NCI-H146 treated with DMSO at 0.1 percent for 48 hours (cell line): ENCODE measurements at regions not wholly inside any gene's neighbourhood (a gene's known extent, or its start where the extent isn't known, plus 50 kb on each side); places are given as distances from the start of the nearest gene placed in this dataset.

ENCODE experiments used
- DNase-seq: peaks from one replicate; lab custom pipeline; 2025; ENCODE audit not compliant: unreplicated experiment; lab: John Stamatoyannopoulos, UW

DNA sequence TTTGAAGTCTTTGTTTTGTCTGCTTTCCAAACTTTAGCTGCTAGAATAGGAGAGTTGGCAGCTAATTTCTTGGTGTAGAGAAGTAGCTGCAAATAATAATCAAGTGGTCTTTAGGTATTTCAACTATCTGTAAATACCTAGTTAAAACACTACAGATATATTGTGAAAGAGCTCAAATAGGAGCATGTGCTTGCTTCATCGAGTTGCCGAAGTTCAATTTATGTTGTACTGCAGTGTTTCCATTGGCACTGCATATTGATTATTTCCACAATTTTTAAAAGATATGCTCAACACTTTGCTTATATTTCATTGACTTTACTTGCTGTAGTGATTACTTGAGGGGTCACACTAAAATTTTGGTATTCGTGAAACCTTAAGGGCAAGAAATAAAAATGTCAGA is 131.6 kb upstream of the BMP4 start:
- DNase-seq, result no peak

DNA sequence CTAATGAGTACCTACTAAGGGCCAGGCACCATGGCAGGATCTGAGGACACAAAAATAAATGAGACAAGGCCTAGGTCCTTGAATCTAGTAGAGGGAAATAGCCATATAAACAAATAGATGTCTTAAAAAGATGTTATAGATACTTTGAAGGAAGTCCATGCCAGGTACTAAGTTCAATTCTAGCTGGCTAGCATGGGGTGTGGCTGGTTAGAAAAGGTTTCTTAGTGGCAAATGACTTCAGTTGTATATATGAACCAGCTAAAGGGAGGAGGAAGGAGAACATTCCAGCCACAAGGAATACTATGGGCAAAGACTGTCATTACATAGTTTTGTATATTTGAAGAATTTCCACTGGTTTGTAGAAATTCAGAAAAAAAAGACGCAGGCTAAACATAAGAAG is 133.6 kb upstream of the BMP4 start:
- DNase-seq, result no peak

DNA sequence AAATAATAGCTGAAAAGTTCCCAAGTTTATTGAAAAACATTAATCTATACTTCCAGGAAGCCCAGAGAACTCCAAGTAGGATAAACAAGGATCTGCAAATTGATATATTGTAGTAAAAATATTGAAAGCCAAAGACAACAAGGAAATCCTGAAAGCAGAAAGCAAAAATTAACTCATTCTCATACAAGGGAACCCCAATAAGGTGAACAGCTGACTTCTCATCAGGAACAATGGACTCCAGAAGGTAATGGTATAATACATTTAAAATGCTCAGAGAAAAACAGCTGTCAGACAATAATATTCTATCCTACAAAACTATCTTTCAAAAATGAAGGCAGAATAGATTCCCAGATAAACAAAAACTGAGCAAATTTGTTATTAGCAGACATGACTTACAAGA is 138.1 kb upstream of the BMP4 start:
- no peak for DNase-seq

DNA sequence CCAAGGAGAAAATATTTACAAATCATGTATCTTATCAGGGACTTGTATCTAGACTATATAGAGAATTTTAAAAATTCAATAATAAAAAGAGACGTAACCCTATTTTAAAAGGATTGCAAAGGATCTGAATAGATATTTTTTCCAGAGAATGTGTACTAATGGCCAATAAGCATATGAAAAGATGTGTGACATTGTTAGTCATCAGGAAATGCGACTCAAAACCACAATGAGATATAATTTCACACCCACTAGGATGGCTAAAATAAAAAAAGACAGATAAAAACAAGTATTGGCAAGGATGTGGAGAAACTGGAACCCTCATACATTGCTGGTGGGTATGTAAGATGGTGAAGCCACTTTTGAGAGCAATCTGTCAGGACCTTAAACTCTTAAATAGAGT is 141.9 kb upstream of the BMP4 start:
- no peak for DNase-seq

DNA sequence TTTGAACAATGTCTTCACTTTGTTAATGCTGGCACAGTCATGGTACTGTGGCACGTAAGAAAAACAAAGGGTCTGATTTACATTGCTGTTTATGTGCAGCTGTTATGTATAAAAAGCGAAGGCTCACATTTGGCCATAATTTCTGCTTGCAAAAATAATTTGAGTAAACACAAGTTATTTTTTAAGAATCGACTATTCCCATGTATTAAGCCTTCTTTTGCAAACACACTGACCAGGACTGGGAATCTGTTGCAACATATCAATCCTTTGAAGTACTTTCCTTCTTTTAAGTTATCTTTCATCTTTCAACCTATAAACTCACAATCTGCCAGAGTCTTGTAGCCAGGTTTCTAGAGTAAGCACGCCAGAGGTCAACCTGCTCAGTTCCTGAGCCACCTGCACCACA is 145.4 kb upstream of the BMP4 start:
- DNase-seq, result no peak

DNA sequence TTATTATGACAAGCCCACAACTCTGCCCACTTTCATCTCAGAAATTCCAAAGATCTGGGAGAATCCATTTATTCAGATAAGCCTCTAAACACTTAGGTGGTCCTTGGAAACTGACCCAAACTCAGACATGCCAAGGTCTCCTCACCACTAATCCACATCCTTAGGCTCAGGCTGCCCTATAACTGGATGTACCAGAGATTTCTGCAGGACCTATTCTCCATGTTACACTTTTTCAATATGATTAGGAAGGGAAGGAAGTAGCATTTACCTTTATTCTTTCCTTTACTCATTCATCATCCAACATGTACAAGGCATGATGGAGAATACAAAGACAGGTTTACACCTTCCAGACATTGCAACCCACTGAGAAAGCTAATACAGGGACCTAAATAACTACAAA is 145.9 kb upstream of the BMP4 start:
- DNase-seq, result no peak

DNA sequence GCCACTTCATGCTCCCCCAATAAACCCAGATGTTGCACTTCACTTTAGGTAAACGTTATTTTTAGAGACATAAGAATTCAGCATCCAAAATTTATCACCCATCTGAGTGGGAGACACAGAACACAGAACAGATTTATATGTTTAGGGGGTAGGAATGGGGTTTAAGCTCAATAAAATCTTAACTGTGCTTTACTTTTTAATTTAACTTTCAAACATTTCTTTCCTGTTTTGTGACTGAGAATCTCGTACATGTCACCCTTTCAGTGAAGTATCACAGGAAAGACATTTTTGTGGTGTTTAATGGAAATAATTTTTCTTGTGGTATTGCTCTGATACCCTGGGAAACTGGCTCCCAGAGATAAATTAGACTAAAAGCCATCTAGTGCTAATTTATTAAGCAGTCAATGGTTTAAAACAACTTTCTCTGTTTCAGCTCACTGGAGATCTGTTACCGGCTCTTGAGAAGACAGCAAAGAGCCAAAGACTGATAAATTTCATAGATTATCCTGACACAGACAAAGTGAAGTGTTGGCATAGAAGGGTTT is 148.0 kb upstream of the BMP4 start:
- no peak for DNase-seq

DNA sequence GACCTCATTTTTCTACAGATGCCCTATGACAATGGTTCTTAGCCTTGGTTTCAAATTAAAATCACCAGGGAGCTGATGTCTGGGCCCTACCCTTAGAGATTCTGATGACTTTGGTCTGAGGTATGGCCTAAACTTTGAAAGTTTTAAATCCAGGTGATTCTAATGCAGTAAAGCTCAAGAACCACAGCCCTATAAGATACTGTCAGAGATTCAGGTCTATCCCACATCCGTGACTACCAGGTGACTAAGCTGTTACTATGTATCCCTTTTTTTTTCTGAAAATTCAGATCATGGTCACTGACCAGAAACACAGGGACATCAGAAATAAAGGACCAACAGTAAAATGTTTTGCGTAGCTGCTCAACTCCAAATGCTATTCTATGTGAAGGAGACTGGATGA is 148.8 kb upstream of the BMP4 start:
- no peak for DNase-seq

DNA sequence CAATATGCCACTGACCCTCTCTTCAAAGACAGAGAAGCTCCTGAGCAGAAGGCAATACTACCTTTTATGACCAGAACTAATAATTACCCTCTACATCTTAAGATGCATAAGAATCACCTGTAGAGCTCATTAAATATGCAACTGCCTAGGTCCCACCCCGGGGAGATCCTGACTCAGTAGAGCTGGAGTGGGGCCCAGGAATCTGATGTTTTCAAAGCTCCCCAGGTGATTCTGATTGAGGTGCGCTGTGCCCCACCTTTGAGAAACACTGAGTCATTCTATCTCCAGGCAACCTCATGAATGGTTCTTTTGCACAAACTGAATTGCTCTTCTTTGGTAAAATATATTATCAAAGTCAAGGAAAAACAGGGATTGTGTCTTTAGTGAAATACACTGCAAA is 149.3 kb upstream of the BMP4 start:
- no peak for DNase-seq

DNA sequence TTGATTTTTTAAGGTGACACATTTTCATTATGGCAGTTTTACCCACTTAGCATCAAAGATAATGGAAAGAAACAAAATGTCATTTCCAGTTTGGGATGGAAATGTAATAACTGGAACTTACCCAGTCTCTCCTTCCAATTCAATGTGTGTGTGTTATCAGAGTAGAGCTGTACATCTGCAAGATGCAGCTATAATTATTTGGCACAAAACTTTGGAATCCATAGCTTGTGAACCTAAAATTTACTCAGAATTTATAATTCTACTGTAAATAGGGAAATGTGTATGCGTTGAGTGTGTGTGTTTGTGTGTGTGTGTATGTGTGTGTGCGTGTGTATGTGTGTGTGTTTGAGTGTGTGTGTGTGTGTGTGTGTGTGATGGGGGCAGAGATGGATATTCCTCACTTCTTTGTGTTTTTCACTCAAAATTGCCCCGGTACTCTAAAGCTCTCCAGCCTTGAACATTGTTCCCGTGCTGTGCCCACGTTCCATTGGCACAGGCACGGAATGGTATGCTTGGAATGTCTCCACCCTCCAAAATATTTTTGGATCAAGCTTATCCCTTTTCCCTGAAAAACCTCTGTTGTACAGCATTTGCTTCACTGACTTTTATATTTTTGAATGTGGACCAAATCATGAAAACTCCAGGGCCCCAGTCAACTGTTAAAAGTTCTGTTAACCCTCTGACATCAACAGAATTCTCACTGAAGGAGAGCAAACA is 150.2 kb upstream of the BMP4 start:
- DNase-seq, result no peak

DNA sequence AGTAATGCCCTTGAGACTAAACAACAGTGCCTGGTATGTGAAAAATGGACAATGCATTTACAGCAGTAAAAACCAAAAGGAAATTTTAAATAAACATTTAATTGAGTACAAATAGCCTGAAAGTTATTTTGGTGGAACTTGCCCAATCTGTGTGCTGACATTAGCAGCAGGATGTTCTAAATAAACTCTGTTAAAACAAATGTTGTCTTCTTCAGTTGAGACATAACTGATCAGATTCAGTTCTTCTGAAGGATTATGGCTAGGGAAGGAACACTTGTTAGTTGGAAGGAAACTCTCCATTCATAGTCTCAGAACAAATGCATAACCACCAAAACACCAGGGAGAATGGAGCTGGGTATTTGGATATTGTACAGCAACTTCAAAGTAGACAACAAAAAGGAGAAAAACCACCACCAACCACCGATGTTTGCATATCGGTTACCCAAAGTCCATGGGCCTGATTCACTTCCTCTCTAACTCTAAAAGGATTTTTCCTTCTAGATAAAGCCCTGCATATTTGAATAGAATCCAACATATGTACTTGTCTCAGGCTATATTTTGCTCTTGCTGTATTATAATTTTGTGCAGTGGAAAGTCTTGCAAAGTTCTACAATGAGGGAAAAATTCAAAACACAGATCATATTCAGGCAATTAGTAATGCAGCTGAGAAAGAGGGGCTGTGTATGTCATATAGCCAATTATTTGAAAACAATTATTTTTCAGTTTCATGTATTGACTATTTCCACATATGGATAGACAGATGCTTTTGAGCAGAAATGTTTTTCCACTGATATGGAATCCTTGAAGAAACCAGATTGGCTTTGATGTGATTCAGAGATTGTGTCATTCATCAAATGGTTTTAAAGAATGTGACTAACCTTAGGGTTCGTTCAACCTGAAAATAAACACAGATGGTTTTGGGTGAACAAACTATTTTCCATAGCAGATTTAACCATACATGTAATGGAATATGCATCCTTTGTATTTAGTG is 152.2 kb upstream of the BMP4 start:
- DNase-seq, result no peak

DNA sequence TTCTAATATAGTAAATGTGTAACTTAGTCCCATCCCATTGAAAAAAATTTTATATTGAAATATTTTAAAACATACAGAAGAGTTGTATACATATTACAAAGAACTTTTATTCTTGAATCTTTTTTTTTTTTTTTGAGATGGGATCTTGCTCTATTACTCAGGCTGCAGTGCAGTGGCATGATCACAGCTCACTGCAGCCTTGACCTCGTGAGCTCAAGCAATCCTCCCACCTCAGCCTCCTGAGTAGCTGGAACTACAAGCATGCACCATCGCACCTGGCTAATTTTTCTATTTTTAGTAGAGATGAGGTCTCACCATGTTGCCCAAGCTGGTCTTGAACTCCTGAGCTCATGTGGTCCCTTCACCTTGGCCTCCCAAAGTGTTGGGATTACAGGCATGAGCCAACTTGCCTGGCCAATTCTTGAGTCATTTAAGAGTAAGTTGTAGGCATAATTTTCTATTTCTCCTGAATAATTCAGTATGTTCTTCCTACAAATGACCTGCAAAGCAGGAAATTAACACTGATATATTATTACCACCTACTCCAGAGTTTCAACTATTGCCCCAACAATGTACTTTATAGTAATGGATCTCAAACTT is 153.0 kb upstream of the BMP4 start:
- DNase-seq, result no peak

DNA sequence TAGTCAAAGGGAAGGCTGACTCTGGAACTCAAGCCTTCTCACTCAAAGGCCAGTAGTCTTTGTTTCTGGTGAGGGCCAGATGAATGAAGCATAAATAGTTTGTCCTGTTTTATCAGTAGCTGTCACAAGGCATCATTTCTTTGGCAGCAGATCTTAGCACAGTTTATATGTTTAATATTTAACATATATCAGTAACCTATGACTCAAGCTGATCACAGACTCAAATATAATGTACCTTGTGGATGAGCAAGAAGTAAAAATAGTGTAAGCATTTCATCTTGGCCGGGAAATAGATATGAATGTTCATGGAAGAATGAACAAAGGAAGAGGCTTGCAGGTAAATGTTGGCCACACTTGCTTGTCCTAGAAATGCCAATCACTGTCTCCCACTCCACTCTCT is 158.3 kb upstream of the BMP4 start:
- DNase-seq, result no peak

DNA sequence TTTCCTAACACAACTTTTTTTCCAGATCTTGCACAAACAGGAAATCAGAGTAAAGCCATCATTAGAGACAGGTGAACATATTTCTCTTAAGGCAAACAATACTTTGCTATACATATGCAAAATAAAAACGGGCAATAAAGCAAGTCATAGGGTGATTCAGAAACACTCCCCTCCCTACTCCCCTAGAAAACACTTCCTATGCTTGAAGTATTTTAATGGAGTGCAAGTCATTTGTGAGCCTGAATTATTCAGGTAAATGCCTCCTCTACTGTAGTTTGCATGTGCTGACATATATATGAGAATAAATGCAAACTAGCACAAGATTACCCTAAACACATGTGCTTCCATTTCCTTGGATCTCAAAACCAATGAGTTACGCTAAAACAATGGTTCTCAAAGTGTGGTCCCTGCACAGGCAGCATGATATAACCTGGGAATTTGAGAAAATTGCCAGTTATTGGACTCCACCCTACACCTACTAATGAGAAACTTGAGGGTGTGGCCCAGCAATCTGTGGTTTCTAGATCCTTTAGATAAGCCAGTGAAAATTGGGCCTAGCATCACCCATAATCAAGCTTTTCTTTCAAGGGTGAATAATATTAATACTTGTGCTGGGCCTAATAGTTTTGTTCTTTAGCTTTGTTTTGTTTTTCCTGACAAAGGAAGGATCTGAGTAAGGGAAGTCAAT is 159.7 kb upstream of the BMP4 start:
- DNase-seq, result no peak

DNA sequence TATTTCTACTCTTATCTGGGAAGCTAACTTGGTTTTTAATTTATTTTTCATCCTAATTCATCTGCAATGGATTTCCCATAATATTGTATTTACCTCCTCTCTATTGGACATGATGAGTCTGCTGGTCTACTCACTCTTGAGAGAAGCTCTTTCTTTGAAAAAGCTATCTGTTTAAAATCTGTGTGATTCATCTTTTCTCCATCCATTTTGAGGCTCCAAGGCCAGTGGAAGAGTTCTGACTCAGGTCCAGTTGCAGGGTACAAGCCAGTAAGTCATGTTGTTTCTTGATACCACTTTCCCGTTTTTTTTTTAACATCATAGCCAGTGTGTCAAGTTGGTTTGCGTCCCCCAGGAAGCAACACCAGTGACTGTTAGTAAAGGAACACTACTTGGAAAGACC is 160.3 kb upstream of the BMP4 start:
- no peak for DNase-seq

DNA sequence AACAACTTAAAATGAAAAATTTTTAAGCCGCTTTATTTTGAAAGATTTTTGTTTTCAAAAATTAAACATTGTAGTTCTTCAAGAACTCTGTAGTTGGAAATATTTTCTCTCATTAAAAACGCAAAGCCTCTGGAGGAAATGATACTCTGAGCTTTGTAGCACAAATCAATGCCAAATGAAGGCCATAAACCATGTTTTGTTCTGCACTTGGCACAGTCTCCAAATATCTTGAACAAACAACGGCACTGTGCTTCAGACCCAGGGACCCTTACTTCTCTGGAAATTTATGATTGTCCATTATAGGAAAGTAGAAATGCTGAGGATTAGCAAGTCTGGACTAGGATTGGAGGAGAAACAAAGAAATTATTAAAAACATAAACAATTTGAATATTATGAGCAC is 160.8 kb upstream of the BMP4 start:
- no peak for DNase-seq

DNA sequence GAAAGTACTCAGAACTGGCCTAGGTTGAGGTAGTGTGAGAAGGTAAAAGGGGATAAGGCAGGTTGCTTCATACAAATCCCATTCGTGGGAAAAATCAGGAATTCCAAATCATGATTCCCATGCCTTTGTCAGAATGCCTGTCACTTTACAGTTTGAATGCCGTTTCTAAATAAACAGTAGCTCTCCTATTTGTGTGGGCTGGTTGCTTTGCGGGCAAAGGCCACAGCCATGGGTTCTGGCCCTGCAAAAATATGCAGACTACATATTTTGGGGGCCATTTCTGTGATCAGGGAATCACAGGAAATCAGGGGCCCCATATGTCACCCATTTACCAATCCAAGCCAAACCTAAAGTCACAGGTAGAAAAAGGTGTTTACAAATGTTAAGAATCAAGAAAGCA is 161.3 kb upstream of the BMP4 start:
- DNase-seq, result no peak

DNA sequence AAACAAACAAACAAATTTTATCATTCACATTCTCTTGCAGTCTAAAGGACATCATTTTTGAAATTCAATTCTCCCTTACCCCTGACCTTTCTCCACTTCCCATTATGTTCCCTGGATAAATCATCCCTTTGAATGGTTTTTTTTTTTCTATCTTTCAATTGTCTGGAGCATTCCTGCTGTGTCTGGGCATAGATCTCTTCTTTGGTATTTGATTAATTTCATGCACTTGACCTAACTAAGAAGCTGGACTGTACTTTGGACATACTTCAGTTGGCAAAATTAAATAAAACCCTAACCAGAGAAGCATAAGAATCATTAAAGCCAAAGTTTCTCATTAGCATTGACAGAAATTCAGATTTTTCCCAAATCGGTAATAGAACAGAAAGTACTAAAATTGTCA is 163.6 kb upstream of the BMP4 start:
- DNase-seq, result no peak

DNA sequence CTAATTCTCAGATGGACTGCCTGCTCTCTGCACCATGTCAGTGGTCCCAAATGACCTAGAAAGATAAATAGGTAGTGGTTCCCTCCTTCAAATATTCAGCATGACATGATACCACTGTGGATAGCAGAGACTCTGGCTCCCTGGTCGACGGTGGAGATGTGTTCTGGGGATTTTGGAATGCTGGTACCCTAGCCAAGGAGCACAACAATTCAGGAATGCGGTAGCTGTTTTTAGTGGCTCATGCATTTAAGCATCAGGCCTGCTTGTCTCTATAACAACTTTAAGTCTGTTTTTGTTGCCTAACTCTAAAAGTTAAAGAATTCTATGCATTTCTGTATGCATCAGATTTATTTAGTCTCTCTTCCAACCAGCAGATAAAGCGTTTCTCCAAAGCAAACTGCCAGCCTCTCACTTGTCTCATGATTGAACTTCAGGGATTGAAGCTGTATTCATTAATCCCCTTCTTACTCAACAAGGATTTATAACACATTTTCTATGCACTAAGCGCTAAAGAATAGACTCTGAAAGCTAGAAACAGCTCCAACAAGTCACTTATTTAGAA is 164.9 kb upstream of the BMP4 start:
- DNase-seq, result no peak

DNA sequence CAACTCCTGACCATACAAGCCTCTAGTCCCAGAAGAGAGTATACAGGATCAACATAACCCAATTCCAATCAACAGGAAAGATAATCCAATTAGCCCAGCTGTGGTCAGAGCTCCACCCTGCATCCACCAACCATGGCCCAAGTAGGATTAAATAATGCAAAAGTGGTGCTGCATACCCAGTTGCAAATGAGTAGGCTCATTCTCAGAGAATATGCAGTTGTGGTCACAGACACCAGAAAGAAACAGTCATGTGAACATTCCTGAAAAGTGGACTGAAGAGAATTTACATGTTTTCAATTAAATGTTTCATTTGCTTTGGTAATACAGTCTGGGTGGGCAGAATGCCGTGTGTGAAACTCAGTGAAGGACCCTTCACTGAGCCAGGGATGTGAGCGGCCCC is 167.2 kb upstream of the BMP4 start:
- DNase-seq, result no peak

DNA sequence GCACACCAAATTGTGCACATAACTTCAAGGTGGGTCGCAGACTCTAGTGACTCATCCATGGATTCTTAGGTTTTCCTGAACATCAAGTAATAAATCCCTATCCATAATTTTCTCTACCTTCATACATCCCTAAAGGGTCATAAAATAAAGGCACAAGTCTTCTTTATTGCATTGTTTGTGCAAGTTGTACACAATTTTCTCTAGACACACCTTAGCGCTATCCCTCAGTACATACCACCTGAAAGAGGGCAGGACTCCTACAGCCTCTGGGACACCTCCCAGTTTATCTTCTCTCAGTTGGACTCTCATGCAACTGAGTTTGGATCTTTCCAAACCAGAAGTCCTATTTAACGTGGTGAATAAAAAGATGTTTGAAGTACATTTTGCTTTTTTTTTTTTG is 168.5 kb upstream of the BMP4 start:
- DNase-seq, result no peak
